LNCaP clone FGC (cell line): ENCODE measurements at regions not wholly inside any gene's neighbourhood (a gene's known extent, or its start where the extent isn't known, plus 50 kb on each side); places are given as distances from the start of the nearest gene placed in this dataset.
"Not testable (repeated sequence)": the region's sequence is repeated elsewhere in the genome, so short reads cannot be mapped to it uniquely, and the experiment has no call there.

Experiments
- DNase-seq: peaks from one replicate; pipeline ENCODE4 v3.0.0-alpha.2; 2011; ENCODE audit warnings: low read depth
- H3K4me3 ChIP-seq: 2 replicates; pipeline ENCODE4 v1.5.1; 2011; ENCODE audit warnings: mild to moderate bottlenecking, low read depth, low read length, control low read depth
- TF ChIP-seq, protein P1 (sequence below): IDR thresholded peaks from 2 replicates; pipeline ENCODE4 v1.5.1; 2012; ENCODE audit warnings: mild to moderate bottlenecking; ENCODE audit not compliant: control insufficient read depth, insufficient read depth; ENCODE audit errors: extremely low read depth

DNA sequence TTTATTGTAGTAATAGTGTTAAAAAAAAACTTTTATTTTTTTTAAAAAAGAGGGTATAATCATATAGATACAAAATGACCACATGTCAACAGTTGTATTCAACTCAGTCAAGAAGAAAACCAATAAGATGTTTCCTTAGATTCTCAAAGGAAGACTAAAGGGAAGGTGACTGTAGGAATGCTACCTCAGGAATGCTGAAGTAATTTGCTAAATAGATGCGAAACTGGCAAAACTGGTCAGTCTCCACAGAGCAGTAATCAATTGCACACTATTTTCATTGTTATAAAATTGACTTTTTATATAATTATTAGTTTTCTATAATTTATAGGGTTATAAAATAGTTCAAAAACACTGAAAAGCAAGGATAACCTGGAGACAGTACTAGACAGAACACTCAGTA, 204.8 kb downstream of the GABRG2 start:
- no peak for DNase-seq
- TF ChIP-seq, protein P1, sequence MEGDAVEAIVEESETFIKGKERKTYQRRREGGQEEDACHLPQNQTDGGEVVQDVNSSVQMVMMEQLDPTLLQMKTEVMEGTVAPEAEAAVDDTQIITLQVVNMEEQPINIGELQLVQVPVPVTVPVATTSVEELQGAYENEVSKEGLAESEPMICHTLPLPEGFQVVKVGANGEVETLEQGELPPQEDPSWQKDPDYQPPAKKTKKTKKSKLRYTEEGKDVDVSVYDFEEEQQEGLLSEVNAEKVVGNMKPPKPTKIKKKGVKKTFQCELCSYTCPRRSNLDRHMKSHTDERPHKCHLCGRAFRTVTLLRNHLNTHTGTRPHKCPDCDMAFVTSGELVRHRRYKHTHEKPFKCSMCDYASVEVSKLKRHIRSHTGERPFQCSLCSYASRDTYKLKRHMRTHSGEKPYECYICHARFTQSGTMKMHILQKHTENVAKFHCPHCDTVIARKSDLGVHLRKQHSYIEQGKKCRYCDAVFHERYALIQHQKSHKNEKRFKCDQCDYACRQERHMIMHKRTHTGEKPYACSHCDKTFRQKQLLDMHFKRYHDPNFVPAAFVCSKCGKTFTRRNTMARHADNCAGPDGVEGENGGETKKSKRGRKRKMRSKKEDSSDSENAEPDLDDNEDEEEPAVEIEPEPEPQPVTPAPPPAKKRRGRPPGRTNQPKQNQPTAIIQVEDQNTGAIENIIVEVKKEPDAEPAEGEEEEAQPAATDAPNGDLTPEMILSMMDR = no peak
- no peak overlapping the region for H3K4me3 ChIP-seq

DNA sequence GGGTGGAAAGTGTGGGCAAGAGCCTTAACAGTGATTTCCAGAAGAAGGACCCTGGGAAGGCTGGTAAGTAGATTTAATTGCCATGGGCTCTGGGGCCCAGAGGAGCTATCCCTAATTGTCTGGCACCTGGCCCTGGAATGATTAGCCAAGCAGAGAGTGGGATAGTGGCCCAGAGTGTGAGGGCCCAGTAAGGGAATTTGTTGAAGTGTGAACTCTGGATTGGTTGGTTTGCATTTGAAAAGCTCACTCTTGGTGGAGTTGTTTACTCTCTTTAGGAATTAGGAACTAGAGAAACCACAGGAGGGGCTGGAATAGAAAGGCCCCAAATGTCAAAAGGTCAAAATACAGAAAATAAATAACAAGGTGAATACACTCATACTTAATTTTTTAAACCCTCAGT, 207.1 kb downstream of the GABRG2 start:
- TF ChIP-seq, protein P1 = no peak
- no peak for DNase-seq
- no peak overlapping the region for H3K4me3 ChIP-seq

DNA sequence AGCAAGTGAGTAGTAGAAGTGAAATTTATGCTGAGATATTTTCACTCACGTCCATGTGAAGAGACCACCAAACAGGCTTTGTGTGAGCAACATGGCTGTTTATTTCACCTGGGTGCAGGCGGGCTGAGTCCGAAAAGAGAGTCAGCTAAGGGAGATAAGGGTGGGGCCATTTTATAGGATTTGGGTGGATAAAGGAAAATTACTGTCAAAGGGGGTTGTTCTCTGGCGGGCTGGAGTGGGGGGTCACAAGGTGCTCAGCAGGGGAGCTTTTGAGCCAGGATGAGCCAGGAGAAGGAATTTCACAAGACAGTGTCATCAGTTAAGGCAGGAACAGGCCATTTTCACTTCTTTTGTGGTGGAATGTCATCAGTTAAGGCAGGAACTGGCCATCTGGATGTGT, 207.8 kb downstream of the GABRG2 start:
- H3K4me3 ChIP-seq = not testable (repeated sequence)

DNA sequence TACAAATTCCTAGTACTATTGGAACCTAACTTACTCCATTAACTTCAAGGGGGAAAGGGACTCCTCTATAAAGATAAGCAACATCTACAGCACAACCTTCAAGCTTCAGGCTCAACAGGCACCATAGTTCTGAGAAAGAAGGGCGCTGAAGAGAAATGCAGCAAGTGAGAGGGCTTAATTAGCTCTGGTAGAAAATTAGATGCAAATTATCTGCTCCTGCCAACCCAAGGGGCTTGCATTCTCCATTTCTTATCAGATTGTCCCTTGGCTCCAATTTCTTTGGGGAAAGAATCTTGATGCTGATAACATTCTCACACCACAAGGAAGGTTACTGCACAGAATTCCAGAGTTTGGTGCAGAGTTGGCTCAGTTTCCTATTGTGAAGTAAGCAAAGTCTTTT, 214.6 kb downstream of the GABRG2 start:
- H3K4me3 ChIP-seq = no peak overlapping the region
- TF ChIP-seq, protein P1 = no peak
- DNase-seq = no peak

More for the DNA sequence above, 207.8 kb downstream of the GABRG2 start:
- DNase-seq = not testable (repeated sequence)

DNA sequence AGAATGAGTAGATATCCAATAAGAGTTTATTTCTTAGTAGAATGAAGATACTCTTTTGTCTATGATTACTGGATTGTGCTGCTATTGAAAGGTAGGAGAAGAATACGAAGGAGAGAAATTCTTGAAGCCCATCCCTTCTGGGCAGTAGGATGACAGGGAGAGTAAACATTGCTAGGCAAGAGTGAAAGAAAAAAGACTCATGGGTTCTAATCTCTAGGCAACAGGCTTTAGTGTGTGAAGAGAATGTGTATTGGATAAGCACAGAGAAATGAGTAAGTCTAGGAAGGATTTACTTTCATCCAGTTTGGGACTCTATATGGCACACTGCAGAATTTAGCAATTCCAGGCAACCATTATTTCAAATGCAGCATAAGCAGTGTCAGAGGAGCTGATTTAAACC, 216.0 kb downstream of the GABRG2 start:
- DNase-seq = no peak
- TF ChIP-seq, protein P1 = no peak
- no peak overlapping the region for H3K4me3 ChIP-seq

DNA sequence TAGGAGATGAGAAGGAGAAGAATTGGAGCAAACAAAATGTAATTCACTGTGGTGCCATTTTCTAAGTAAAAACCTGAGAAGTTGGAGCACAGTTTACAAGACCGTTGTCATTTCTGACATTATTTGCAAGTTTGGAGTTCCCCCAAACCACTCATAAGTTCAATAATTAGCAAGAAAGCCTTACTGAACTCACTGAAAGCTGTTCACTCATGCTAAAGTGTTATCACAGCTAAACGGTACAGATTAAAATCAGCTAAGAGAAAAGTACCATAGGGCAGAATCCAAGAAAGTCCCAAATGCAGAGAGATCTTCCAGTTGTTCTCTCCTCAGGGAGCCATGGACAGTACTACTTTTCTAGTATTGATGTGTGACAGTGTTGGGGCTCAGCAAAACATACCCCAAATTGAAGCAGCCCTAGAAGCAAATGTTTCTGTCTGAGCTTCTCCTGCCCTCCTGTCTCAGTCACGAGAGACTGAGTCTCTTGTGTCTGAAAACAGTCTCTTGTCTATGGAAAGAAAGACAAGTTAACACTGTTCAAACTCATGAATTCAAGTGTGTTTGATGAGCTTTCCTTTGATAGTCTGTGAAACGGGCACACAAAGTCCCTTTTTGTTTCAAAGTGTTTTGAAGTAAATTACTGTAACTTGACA, 221.2 kb downstream of the GABRG2 start:
- TF ChIP-seq, protein P1 = no peak
- DNase-seq = no peak
- no peak overlapping the region for H3K4me3 ChIP-seq

DNA sequence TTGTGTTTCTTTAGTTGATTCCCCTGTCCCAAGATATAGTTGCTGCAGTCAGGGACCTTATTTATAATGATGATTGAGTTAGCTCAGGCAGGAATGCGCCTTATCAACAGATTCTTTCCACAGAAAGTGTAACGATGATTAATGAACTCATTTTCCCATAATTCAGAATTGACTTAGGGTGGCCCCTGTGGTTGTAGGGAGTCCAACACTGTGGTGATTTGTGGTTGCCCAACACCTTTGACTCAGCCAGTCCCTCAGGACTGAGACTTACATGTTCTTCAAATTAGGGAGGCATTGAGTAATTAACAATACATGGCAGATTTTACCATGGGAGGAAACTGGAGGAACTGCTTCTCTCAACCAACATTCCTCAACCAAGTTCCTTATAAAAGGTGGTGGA, 221.9 kb downstream of the GABRG2 start:
- no peak overlapping the region for H3K4me3 ChIP-seq
- TF ChIP-seq, protein P1 = no peak
- DNase-seq = no peak
